Muscle of leg (tissue), 3 donors: ENCODE measurements at regions not wholly inside any gene's neighbourhood (a gene's known extent, or its start where the extent isn't known, plus 50 kb on each side); places are given as distances from the start of the nearest gene placed in this dataset.
"Not testable (repeated sequence)": the region's sequence is repeated elsewhere in the genome, so short reads cannot be mapped to it uniquely, and the experiment has no call there.

Source experiments
- DNase-seq: peaks from one replicate; pipeline ENCODE4 v3.0.0; 2013
- H3K27ac ChIP-seq: one replicate; pipeline ENCODE4 v1.5.1; 2013; ENCODE audit warnings: mild to moderate bottlenecking, low read length, control low read depth
- H3K27me3 ChIP-seq: one replicate; pipeline ENCODE4 v1.6.1; 2013; ENCODE audit warnings: low read length; ENCODE audit not compliant: control insufficient read depth, insufficient read depth
- H3K36me3 ChIP-seq: one replicate; pipeline ENCODE4 v1.6.1; 2013; ENCODE audit warnings: low read length; ENCODE audit not compliant: control insufficient read depth, insufficient read depth
- H3K4me1 ChIP-seq: one replicate; pipeline ENCODE4 v1.6.1; 2013; ENCODE audit warnings: low read length; ENCODE audit not compliant: control insufficient read depth, insufficient read depth
- H3K4me3 ChIP-seq: one replicate; pipeline ENCODE4 v1.5.1; 2013; ENCODE audit warnings: low read length, control low read depth
- H3K9me3 ChIP-seq: replicated peaks from 2 replicates; pipeline ENCODE4 v1.6.1; 2013; ENCODE audit warnings: low read depth, low read length; ENCODE audit not compliant: control insufficient read depth
- WGBS: methylation state at CpG from one replicate; pipeline ENCODE4 v1.1.5; 2013; ENCODE audit warnings: missing lambda C conversion rate; ENCODE audit not compliant: insufficient coverage; 5-methylcytosine and 5-hydroxymethylcytosine counted together

- no peak for DNase-seq
- H3K36me3 ChIP-seq, result no peaks in the 10 kb centered on the region
- WGBS, result no CpG with 5 or more reads among the region's 2 CpGs
- peaks cover 8% of the 10 kb centered on the region for H3K9me3 ChIP-seq
- no peak overlapping the region for H3K4me3 ChIP-seq
- H3K27ac ChIP-seq, result no peak overlapping the region
- H3K27me3 ChIP-seq, result no peaks in the 10 kb centered on the region
- no peaks in the 10 kb centered on the region for H3K4me1 ChIP-seq
Measured at GRCh38 chr13:83450591-83450990, 431.7 kb downstream of the SLITRK1 start.

- no peaks in the 10 kb centered on the region for H3K27me3 ChIP-seq
- H3K36me3 ChIP-seq, result no peaks in the 10 kb centered on the region
- WGBS, result no CpG with 5 or more reads among the region's 3 CpGs
- no peak for DNase-seq
- no peak overlapping the region for H3K4me3 ChIP-seq
- no peaks in the 10 kb centered on the region for H3K4me1 ChIP-seq
- H3K9me3 ChIP-seq, result peaks cover 8% of the 10 kb centered on the region
- no peak overlapping the region for H3K27ac ChIP-seq
Measured at GRCh38 chr13:83449668-83450395, 432.4 kb downstream of the SLITRK1 start.

GRCh38 chr13:83440465-83440864, 441.8 kb downstream of the SLITRK1 start:
- Histone ChIP-seq H3K27me3 (no peaks in the 10 kb centered on the region), H3K27ac (no peak overlapping the region), H3K36me3 (no peaks in the 10 kb centered on the region), H3K9me3 (peaks cover 2% of the 10 kb centered on the region), H3K4me1 (no peaks in the 10 kb centered on the region), H3K4me3 (no peak overlapping the region)
- DNase-seq, result no peak
- no CpG with 5 or more reads among the region's 1 CpG for WGBS

GRCh38 chr13:83439464-83439863, 442.8 kb downstream of the SLITRK1 start:
- H3K27me3 ChIP-seq, H3K9me3 ChIP-seq, H3K36me3 ChIP-seq, H3K4me3 ChIP-seq, H3K4me1 ChIP-seq, H3K27ac ChIP-seq, DNase-seq: not testable (repeated sequence)
- WGBS, result 92% methylated on average over 11 of the region's 12 CpGs

GRCh38 chr13:83423861-83424260, 458.4 kb downstream of the SLITRK1 start:
- no peaks in the 10 kb centered on the region for H3K36me3 ChIP-seq
- H3K4me1 ChIP-seq, result no peaks in the 10 kb centered on the region
- H3K27ac ChIP-seq, result no peak overlapping the region
- peak; percentile 90 for DNase-seq
- H3K4me3 ChIP-seq, result no peak overlapping the region
- no peaks in the 10 kb centered on the region for H3K9me3 ChIP-seq
- no CpG with 5 or more reads among the region's 3 CpGs for WGBS
- H3K27me3 ChIP-seq, result no peaks in the 10 kb centered on the region

- Histone ChIP-seq H3K4me3 (no peak overlapping the region), H3K4me1 (no peaks in the 10 kb centered on the region), H3K9me3 (no peaks in the 10 kb centered on the region), H3K27ac (no peak overlapping the region), H3K36me3 (no peaks in the 10 kb centered on the region), H3K27me3 (no peaks in the 10 kb centered on the region)
- no CpG with 5 or more reads among the region's 2 CpGs for WGBS
- DNase-seq, result peak; percentile 87
Measured at GRCh38 chr13:83423381-83423780, 458.9 kb downstream of the SLITRK1 start.

- Histone ChIP-seq H3K36me3 (no peaks in the 10 kb centered on the region), H3K27ac (no peak overlapping the region), H3K4me3 (no peak overlapping the region), H3K27me3 (no peaks in the 10 kb centered on the region), H3K9me3 (no peaks in the 10 kb centered on the region), H3K4me1 (no peaks in the 10 kb centered on the region)
- DNase-seq, result no peak
- WGBS, result no CpG with 5 or more reads among the region's 4 CpGs
Measured at GRCh38 chr13:83414393-83414792, 467.9 kb downstream of the SLITRK1 start.

- Histone ChIP-seq H3K27ac (no peak overlapping the region), H3K4me3 (no peak overlapping the region), H3K4me1 (no peaks in the 10 kb centered on the region), H3K27me3 (no peaks in the 10 kb centered on the region), H3K9me3 (no peaks in the 10 kb centered on the region), H3K36me3 (no peaks in the 10 kb centered on the region)
- no peak for DNase-seq
- no CpG with 5 or more reads among the region's 1 CpG for WGBS
Measured at GRCh38 chr13:83386609-83387008, 495.7 kb downstream of the SLITRK1 start.

- H3K36me3 ChIP-seq, result no peaks in the 10 kb centered on the region
- WGBS, result no CpG with 5 or more reads among the region's 1 CpG
- no peak overlapping the region for H3K4me3 ChIP-seq
- peaks cover 4% of the 10 kb centered on the region for H3K9me3 ChIP-seq
- no peaks in the 10 kb centered on the region for H3K4me1 ChIP-seq
- no peak overlapping the region for H3K27ac ChIP-seq
- no peaks in the 10 kb centered on the region for H3K27me3 ChIP-seq
- no peak for DNase-seq
Measured at GRCh38 chr13:83378908-83379307, 503.4 kb downstream of the SLITRK1 start.

- DNase-seq, result peak; percentile 90
Measured at GRCh38 chr13:83377491-83377890, 504.8 kb downstream of the SLITRK1 start.

GRCh38 chr13:83372786-83373185, 509.5 kb downstream of the SLITRK1 start:
- Histone ChIP-seq H3K27me3 (no peaks in the 10 kb centered on the region), H3K27ac (no peak overlapping the region), H3K36me3 (no peaks in the 10 kb centered on the region), H3K9me3 (peaks cover 18% of the 10 kb centered on the region), H3K4me3 (no peak overlapping the region), H3K4me1 (no peaks in the 10 kb centered on the region)
- WGBS, result 100% methylated on average over 1 of the region's 2 CpGs
- no peak for DNase-seq

More at GRCh38 chr13:83377491-83377890, 504.8 kb downstream of the SLITRK1 start:
- Histone ChIP-seq H3K27me3 (no peaks in the 10 kb centered on the region), H3K9me3 (peaks cover 7% of the 10 kb centered on the region), H3K4me3 (no peak overlapping the region), H3K27ac (no peak overlapping the region), H3K4me1 (no peaks in the 10 kb centered on the region), H3K36me3 (no peaks in the 10 kb centered on the region)
- no CpG with 5 or more reads among the region's 1 CpG for WGBS
